ENCODE measurements at regions not wholly inside any gene's neighbourhood (a gene's known extent, or its start where the extent isn't known, plus 50 kb on each side); places are given as distances from the start of the nearest gene placed in this dataset.

- DNase-seq = no peak
These were observed 84.4 kb upstream of the SYPL1 start for GRCh38 chr7:106196460-106197021.

GRCh38 chr7:106193661-106194060, 81.5 kb upstream of the SYPL1 start:
- DNase-seq = no peak

- no peak for DNase-seq
These were observed 78.6 kb upstream of the SYPL1 start for GRCh38 chr7:106190589-106191330.

GRCh38 chr7:106187613-106188350, 75.7 kb upstream of the SYPL1 start:
- DNase-seq = no peak

GRCh38 chr7:106185719-106186118, 73.6 kb upstream of the SYPL1 start:
- no peak for DNase-seq

GRCh38 chr7:106183952-106184351, 71.8 kb upstream of the SYPL1 start:
- no peak for DNase-seq

GRCh38 chr7:106182904-106183303, 70.8 kb upstream of the SYPL1 start:
- no peak for DNase-seq

GRCh38 chr7:106181658-106182265, 69.7 kb upstream of the SYPL1 start:
- no peak for DNase-seq

GRCh38 chr7:106180721-106181120, 68.6 kb upstream of the SYPL1 start:
- DNase-seq = no peak

GRCh38 chr7:106179256-106179655, 67.1 kb upstream of the SYPL1 start:
- DNase-seq = no peak

GRCh38 chr7:106178593-106179134, 66.6 kb upstream of the SYPL1 start:
- DNase-seq = no peak

- no peak for DNase-seq
These were observed 65.9 kb upstream of the SYPL1 start for GRCh38 chr7:106177738-106178592.

GRCh38 chr7:106177300-106177690, 65.2 kb upstream of the SYPL1 start:
- no peak for DNase-seq

GRCh38 chr7:106176414-106177299, 64.5 kb upstream of the SYPL1 start:
- peak; percentile 45 to 72 for DNase-seq

- DNase-seq = no peak
These were observed 63.4 kb upstream of the SYPL1 start for GRCh38 chr7:106175507-106175906.

GRCh38 chr7:106170651-106171050, 58.5 kb upstream of the SYPL1 start:
- DNase-seq = no peak

- no peak for DNase-seq
These were observed 57.9 kb upstream of the SYPL1 start for GRCh38 chr7:106169821-106170610.

GRCh38 chr7:106167439-106168136, 55.5 kb upstream of the SYPL1 start:
- DNase-seq = no peak

GRCh38 chr7:106166651-106167342, 54.7 kb upstream of the SYPL1 start:
- peak; percentile 24 to 31 for DNase-seq
